Gastrocnemius medialis (tissue), 4 donors: ENCODE measurements at regions not wholly inside any gene's neighbourhood (a gene's known extent, or its start where the extent isn't known, plus 50 kb on each side); places are given as distances from the start of the nearest gene placed in this dataset.

Experiments
- ATAC-seq, 2 donors: fragments of 150-250 bp; one replicate each; pipeline ENCODE4 v1.9.1; 2016
- DNase-seq, 2 donors: peaks; one replicate each; pipeline ENCODE4 v3.0.0-alpha.2; 2019
- H3K27ac ChIP-seq, 4 donors: fragments of 200-600 bp; sonication (generic); 1 replicate in 1 of 4; 2 replicates in 3 of 4; pipeline ENCODE4 v1.5.1; 2016 to 2018; ENCODE audit warnings: mild to moderate bottlenecking in 2 of 4, moderate library complexity in 1 of 4
- H3K27me3 ChIP-seq, 3 donors: fragments of 200-600 bp; sonication (generic) in 2 of 3; 1 replicate in 1 of 3; 2 replicates in 2 of 3; pipeline versions ENCODE4 v1.5.1 to v1.6.0; 2016 to 2019; ENCODE audit warnings: mild to moderate bottlenecking in 1 of 3, moderate library complexity in 1 of 3
- H3K36me3 ChIP-seq, 2 donors: fragments of 200-600 bp; sonication (generic) in 1 of 2; one replicate each; pipeline ENCODE4 v1.5.1; 2017 to 2018
- H3K4me1 ChIP-seq, 2 donors: fragments of 200-600 bp; sonication (generic) in 1 of 2; one replicate each; pipeline ENCODE4 v1.5.1; 2016 to 2017; ENCODE audit warnings: mild to moderate bottlenecking in 2 of 2
- H3K4me3 ChIP-seq, 4 donors: fragments of 200-600 bp; sonication (generic) in 3 of 4; 1 replicate in 1 of 4; 2 replicates in 3 of 4; pipeline ENCODE4 v1.5.1; 2016 to 2019; ENCODE audit warnings: mild to moderate bottlenecking in 2 of 4
- H3K9me3 ChIP-seq, 3 donors: fragments of 200-600 bp; sonication (generic) in 2 of 3; 1 replicate in 1 of 3; 2 replicates in 2 of 3; pipeline ENCODE4 v1.5.1; 2016 to 2019
- CTCF ChIP-seq, 5 experiments: fragments of 450-650 bp in 3 of 5; fragments of 200-600 bp in 2 of 5; sonication (generic) in 2 of 5; IDR thresholded peaks in 4 of 5; conservative IDR thresholded peaks in 1 of 5; 1 replicate in 4 of 5; 2 replicates in 1 of 5; pipeline ENCODE4 v1.5.1; 2016 to 2019; ENCODE audit warnings: antibody characterized with exemption in 5 of 5, mild to moderate bottlenecking in 3 of 5, moderate library complexity in 3 of 5
- POLR2A ChIP-seq, 2 donors: fragments of 450-650 bp; IDR thresholded peaks; one replicate each; pipeline ENCODE4 v1.6.1; 2017; ENCODE audit warnings: antibody characterized with exemption in 2 of 2, mild to moderate bottlenecking in 2 of 2, moderate library complexity in 2 of 2
- in situ Hi-C, 4 donors: fragments of 200-750 bp; cut with MboI; loops; one replicate each; pipeline versions ENCODE4 v1.15.0 to v1.8.0; 2017; ENCODE audit warnings: low sequenced_read_pairs in 4 of 4
- intact Hi-C: fragments of 100-400 bp; cut with DNase I; formaldehyde crosslinking; loops from one replicate; pipeline ENCODE4 v1.15.1; 2023; ENCODE audit warnings: low total_unique reads

- Histone ChIP-seq H3K27me3 (no peaks in the 10 kb centered on the region), H3K4me3 (no peak overlapping the region), H3K4me1 (no peaks in the 10 kb centered on the region), H3K36me3 (no peaks in the 10 kb centered on the region), H3K9me3 (no peaks in the 10 kb centered on the region), H3K27ac (no peak overlapping the region)
- DNase-seq (no peak), ATAC-seq (no peak)
- TF ChIP-seq POLR2A (IDR thresholded peaks at IDR 0.05), result no peak
- no peak for TF ChIP-seq CTCF (IDR thresholded peaks at IDR 0.05 in 4 of 5, conservative IDR thresholded peaks at IDR 0.05 in 1 of 5)
- in situ Hi-C loops (no loop called here), intact Hi-C loops (no loop called here)
Observed at GRCh38 chr13:103430368-103430767, 364.2 kb upstream of the SLC10A2 start.

- TF ChIP-seq POLR2A (IDR thresholded peaks at IDR 0.05), result no peak
- no peak for TF ChIP-seq CTCF (IDR thresholded peaks at IDR 0.05 in 4 of 5, conservative IDR thresholded peaks at IDR 0.05 in 1 of 5)
- no peaks in the 10 kb centered on the region for H3K9me3 ChIP-seq
- intact Hi-C loops, result no loop called here
- no peak overlapping the region for H3K4me3 ChIP-seq
- no peak for DNase-seq
- no peak overlapping the region for H3K27ac ChIP-seq
- in situ Hi-C loops, result no loop called here
- H3K4me1 ChIP-seq, result no peaks in the 10 kb centered on the region
- H3K27me3 ChIP-seq, result no peaks in the 10 kb centered on the region
- H3K36me3 ChIP-seq, result no peaks in the 10 kb centered on the region
- no peak for ATAC-seq
Observed at GRCh38 chr13:103410002-103410401, 343.8 kb upstream of the SLC10A2 start.

GRCh38 chr13:103406967-103407366, 340.8 kb upstream of the SLC10A2 start:
- Histone ChIP-seq H3K4me3 (no peak overlapping the region), H3K36me3 (no peaks in the 10 kb centered on the region), H3K27me3 (no peaks in the 10 kb centered on the region), H3K9me3 (no peaks in the 10 kb centered on the region), H3K27ac (no peak overlapping the region), H3K4me1 (no peaks in the 10 kb centered on the region)
- in situ Hi-C loops, result no loop called here
- no peak for ATAC-seq
- DNase-seq, result no peak
- TF ChIP-seq POLR2A (IDR thresholded peaks at IDR 0.05), result no peak
- no peak for TF ChIP-seq CTCF (IDR thresholded peaks at IDR 0.05 in 4 of 5, conservative IDR thresholded peaks at IDR 0.05 in 1 of 5)
- intact Hi-C loops, result no loop called here

GRCh38 chr13:103405297-103405696, 339.1 kb upstream of the SLC10A2 start:
- no peaks in the 10 kb centered on the region for H3K9me3 ChIP-seq
- H3K27ac ChIP-seq, result no peak overlapping the region
- ATAC-seq (no peak), DNase-seq (no peak)
- H3K36me3 ChIP-seq, result no peaks in the 10 kb centered on the region
- intact Hi-C loops, result no loop called here
- TF ChIP-seq CTCF (IDR thresholded peaks at IDR 0.05 in 4 of 5, conservative IDR thresholded peaks at IDR 0.05 in 1 of 5) (no peak), POLR2A (IDR thresholded peaks at IDR 0.05) (no peak)
- no peak overlapping the region for H3K4me3 ChIP-seq
- H3K4me1 ChIP-seq, result no peaks in the 10 kb centered on the region
- in situ Hi-C loops, result no loop called here
- no peaks in the 10 kb centered on the region for H3K27me3 ChIP-seq

- no peaks in the 10 kb centered on the region for H3K9me3 ChIP-seq
- H3K27me3 ChIP-seq, result no peaks in the 10 kb centered on the region
- no peak overlapping the region for H3K27ac ChIP-seq
- intact Hi-C loops (no loop called here), in situ Hi-C loops (no loop called here)
- TF ChIP-seq POLR2A (IDR thresholded peaks at IDR 0.05) (no peak), CTCF (IDR thresholded peaks at IDR 0.05 in 4 of 5, conservative IDR thresholded peaks at IDR 0.05 in 1 of 5) (no peak)
- ATAC-seq (no peak), DNase-seq (no peak)
- no peak overlapping the region for H3K4me3 ChIP-seq
- H3K36me3 ChIP-seq, result no peaks in the 10 kb centered on the region
- H3K4me1 ChIP-seq, result no peaks in the 10 kb centered on the region
Observed at GRCh38 chr13:103403814-103404213, 337.6 kb upstream of the SLC10A2 start.
